Colonic mucosa (tissue), 4 donors: ENCODE measurements at regions not wholly inside any gene's neighbourhood (a gene's known extent, or its start where the extent isn't known, plus 50 kb on each side); places are given as distances from the start of the nearest gene placed in this dataset.
A peak's percentile ranks its signal among the peaks of the same experiment; 100 is the strongest.
"Not testable (repeated sequence)": the region's sequence is repeated elsewhere in the genome, so short reads cannot be mapped to it uniquely, and the experiment has no call there.

ENCODE experiments used
- DNase-seq: peaks from one replicate; pipeline ENCODE4 v3.0.0-alpha.2; 2020
- H3K27ac ChIP-seq: fragments of 200-600 bp; one replicate; pipeline ENCODE4 v1.8.0; 2021
- H3K27me3 ChIP-seq: fragments of 200-600 bp; one replicate; pipeline ENCODE4 v1.8.0; 2021
- H3K36me3 ChIP-seq: fragments of 200-600 bp; one replicate; pipeline ENCODE4 v1.8.0; 2021
- H3K4me1 ChIP-seq: fragments of 200-600 bp; one replicate; pipeline ENCODE4 v1.8.0; 2021; ENCODE audit warnings: mild to moderate bottlenecking
- H3K4me3 ChIP-seq: fragments of 200-600 bp; one replicate; pipeline ENCODE4 v1.8.0; 2021
- H3K9ac ChIP-seq, 2 donors: one replicate each; pipeline ENCODE4 v1.7.0; 2013; ENCODE audit warnings: control low read depth in 2 of 2, low read depth in 2 of 2, low read length in 2 of 2
- H3K9me3 ChIP-seq: fragments of 200-600 bp; one replicate; pipeline ENCODE4 v1.8.0; 2021
- intact Hi-C: fragments of 100-400 bp; cut with DNase I; formaldehyde crosslinking; loops from one replicate; pipeline ENCODE4 v1.14.1; 2022
- TF ChIP-seq, protein P1 (sequence below): fragments of 200-600 bp; IDR thresholded peaks from one replicate; pipeline ENCODE4 v1.8.0; 2022; ENCODE audit warnings: antibody characterized with exemption, mild to moderate bottlenecking
- donor health status: healthy.
- donor health status: DM: no; HTN: no; CAD: no.
- donor health status: DM: no; HTN: no; CAD: no.

DNA sequence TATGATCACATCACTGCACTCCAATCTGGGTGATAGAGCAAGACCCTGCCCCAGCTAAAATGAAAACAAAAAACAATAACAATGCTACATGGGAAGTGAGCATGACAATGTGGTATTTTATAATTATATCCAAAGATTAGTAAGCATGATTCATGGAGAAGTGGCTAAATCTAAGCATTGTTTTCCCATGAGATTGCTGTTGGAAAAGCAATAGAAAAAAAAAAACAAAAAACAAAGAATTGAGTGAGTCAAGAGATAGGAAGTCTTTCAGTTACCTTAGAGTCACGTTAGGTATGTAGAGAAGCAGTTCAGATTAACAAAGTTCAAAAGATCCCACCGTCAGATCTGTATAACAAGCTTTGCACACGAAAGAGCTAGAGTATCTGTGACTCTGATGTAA is 210.3 kb upstream of the CNTN6 start:
- H3K9me3 ChIP-seq = no peaks in the 10 kb centered on the region

DNA sequence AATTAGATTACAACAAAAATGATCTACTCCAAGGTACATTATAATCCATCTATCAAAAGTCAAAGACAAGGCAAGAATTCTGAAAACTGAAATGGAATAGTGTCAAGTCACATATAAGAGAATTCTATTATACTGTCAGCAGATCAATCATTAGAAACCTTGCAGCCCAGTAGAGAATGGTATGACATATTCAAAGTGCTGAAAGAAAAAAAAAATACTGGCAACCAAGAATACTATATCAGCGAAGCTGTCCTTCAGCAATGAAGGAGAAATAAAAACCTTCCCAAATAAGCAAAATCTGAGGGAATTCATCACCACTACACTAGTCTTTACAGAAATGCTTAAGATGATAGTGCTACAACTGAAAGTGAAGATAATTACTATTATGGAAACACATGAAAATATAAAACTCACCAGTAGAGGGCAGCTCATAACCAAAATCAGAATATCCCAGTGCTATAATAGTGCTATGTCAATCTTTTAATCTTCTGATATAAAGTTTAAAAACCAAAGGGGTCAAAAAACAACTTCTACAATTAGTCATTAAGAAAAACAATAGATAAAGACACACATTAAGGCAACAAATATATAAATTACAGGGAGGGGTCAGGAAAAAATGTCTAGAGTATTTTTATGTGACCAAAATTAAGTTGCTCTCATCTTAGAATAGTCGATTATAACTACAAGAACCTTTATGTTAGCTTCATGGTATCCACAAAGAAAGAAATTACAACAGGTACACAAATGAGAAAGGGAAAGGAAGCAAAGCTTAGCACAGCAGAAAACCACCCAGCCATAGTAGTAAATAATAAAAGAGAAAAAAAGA is 190.7 kb upstream of the CNTN6 start:
- no peak overlapping the region for H3K4me3 ChIP-seq
- intact Hi-C loops = no loop called here
- no peak for DNase-seq

More for the DNA sequence above, 210.3 kb upstream of the CNTN6 start:
- no peak overlapping the region for H3K9ac ChIP-seq
- intact Hi-C loops = no loop called here
- TF ChIP-seq, protein P1, sequence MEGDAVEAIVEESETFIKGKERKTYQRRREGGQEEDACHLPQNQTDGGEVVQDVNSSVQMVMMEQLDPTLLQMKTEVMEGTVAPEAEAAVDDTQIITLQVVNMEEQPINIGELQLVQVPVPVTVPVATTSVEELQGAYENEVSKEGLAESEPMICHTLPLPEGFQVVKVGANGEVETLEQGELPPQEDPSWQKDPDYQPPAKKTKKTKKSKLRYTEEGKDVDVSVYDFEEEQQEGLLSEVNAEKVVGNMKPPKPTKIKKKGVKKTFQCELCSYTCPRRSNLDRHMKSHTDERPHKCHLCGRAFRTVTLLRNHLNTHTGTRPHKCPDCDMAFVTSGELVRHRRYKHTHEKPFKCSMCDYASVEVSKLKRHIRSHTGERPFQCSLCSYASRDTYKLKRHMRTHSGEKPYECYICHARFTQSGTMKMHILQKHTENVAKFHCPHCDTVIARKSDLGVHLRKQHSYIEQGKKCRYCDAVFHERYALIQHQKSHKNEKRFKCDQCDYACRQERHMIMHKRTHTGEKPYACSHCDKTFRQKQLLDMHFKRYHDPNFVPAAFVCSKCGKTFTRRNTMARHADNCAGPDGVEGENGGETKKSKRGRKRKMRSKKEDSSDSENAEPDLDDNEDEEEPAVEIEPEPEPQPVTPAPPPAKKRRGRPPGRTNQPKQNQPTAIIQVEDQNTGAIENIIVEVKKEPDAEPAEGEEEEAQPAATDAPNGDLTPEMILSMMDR = no peak
- H3K27ac ChIP-seq = no peak overlapping the region
- no peaks in the 10 kb centered on the region for H3K36me3 ChIP-seq
- H3K4me3 ChIP-seq = no peak overlapping the region
- DNase-seq = no peak
- H3K4me1 ChIP-seq = no peaks in the 10 kb centered on the region
- no peaks in the 10 kb centered on the region for H3K27me3 ChIP-seq

DNA sequence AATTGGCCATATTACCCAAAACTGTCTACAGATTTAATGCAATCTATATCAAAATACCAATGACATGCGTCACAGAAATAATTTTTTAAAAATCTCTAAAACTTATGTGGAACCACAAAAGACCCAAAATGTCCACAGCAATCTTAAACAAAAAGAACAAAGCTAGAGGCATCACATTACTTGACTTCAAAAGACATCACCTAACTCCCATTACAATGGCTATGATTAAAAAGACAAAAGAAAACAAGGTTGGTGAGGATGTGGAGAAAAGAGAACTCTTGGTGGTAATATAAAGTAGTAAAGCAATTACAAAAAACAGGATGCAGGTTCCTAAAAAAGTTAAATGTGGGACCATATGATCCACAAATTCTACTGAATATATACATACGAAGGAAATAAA is 187.6 kb upstream of the CNTN6 start:
- intact Hi-C loops = no loop called here
- Histone ChIP-seq H3K36me3 (no peaks in the 10 kb centered on the region), H3K9ac (no peak overlapping the region), H3K4me1 (no peaks in the 10 kb centered on the region), H3K27ac (no peak overlapping the region), H3K27me3 (no peaks in the 10 kb centered on the region), H3K4me3 (no peak overlapping the region), H3K9me3 (no peaks in the 10 kb centered on the region)
- DNase-seq = no peak
- TF ChIP-seq, protein P1 = no peak

More for the DNA sequence above, 190.7 kb upstream of the CNTN6 start:
- H3K4me1 ChIP-seq = no peaks in the 10 kb centered on the region
- H3K9ac ChIP-seq = no peak overlapping the region
- TF ChIP-seq, protein P1 = peak; percentile 11
- H3K36me3 ChIP-seq = no peaks in the 10 kb centered on the region
- H3K27ac ChIP-seq = no peak overlapping the region
- no peaks in the 10 kb centered on the region for H3K9me3 ChIP-seq
- no peaks in the 10 kb centered on the region for H3K27me3 ChIP-seq

DNA sequence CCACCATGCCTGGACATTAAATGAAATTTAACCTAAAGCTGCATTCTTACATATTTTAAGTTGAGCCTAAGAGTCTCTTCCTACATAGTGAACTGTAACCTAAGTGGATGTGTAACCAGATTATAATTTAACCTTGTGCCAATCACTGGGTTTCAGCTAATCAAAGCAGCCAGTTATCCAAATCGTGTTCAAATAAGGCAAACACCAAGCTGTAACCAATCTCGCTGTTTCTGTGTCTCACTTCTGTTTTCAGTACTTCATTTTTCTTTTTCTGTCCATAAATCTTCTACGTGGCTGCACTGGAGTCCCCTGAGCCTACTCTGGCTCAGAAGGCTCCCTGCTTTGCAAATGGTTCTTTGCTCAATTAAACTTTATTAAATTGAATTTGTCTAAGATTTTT is 186.1 kb upstream of the CNTN6 start:
- Histone ChIP-seq H3K27me3 (no peaks in the 10 kb centered on the region), H3K36me3 (no peaks in the 10 kb centered on the region), H3K4me3 (no peak overlapping the region), H3K9ac (no peak overlapping the region), H3K9me3 (no peaks in the 10 kb centered on the region), H3K4me1 (no peaks in the 10 kb centered on the region), H3K27ac (no peak overlapping the region)
- TF ChIP-seq, protein P1 = no peak
- no peak for DNase-seq
- intact Hi-C loops = no loop called here

DNA sequence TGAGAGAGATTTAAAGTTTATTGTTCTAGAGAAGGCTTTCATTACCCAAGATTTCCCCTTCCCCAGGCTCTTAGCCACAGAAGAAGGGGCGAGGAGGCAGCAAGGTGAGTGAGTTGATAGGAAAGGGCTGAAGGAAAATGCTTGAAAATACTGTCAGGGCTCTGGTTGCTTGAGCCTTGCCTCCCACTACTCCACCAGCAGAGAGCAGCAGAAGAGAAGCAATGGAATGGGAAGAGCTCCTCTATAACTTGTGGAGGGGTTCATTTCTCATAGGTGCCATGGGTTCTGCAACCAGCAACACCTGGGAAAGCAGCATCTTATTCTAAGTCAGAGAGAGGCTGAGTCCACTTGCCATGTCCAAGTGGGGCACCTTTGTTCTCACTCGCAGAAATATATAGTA is 184.0 kb upstream of the CNTN6 start:
- TF ChIP-seq, protein P1 = no peak
- Histone ChIP-seq H3K4me3 (no peak overlapping the region), H3K27me3 (no peaks in the 10 kb centered on the region), H3K4me1 (no peaks in the 10 kb centered on the region), H3K27ac (no peak overlapping the region), H3K9me3 (no peaks in the 10 kb centered on the region), H3K9ac (no peak overlapping the region), H3K36me3 (no peaks in the 10 kb centered on the region)
- no peak for DNase-seq
- intact Hi-C loops = no loop called here

DNA sequence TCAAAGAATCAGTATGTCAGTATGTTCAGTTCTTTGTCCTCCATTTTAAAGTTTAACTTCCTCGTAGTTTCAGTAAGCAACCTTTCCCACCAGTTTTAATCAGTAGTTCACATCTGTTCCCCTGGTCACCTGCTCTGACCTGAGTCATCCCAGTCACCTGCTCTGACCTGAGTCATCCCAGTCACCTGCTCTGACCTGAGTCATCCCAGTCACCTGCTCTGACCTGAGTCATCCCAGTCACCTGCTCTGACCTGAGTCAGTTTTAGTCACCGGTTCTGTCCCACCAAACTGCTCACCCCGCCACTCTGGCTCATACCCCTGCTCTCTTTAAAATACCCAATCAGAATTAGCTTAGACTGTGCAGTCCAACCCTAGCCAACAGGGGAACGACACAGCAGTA is 180.1 kb upstream of the CNTN6 start:
- H3K9me3 ChIP-seq, H3K4me3 ChIP-seq, DNase-seq, H3K36me3 ChIP-seq, H3K27ac ChIP-seq, H3K9ac ChIP-seq, intact Hi-C loops, H3K4me1 ChIP-seq, H3K27me3 ChIP-seq: not testable (repeated sequence)
